ENCODE measurements at regions not wholly inside any gene's neighbourhood (a gene's known extent, or its start where the extent isn't known, plus 50 kb on each side); places are given as distances from the start of the nearest gene placed in this dataset.
"Not testable (repeated sequence)": the region's sequence is repeated elsewhere in the genome, so short reads cannot be mapped to it uniquely, and the experiment has no call there.

DNA sequence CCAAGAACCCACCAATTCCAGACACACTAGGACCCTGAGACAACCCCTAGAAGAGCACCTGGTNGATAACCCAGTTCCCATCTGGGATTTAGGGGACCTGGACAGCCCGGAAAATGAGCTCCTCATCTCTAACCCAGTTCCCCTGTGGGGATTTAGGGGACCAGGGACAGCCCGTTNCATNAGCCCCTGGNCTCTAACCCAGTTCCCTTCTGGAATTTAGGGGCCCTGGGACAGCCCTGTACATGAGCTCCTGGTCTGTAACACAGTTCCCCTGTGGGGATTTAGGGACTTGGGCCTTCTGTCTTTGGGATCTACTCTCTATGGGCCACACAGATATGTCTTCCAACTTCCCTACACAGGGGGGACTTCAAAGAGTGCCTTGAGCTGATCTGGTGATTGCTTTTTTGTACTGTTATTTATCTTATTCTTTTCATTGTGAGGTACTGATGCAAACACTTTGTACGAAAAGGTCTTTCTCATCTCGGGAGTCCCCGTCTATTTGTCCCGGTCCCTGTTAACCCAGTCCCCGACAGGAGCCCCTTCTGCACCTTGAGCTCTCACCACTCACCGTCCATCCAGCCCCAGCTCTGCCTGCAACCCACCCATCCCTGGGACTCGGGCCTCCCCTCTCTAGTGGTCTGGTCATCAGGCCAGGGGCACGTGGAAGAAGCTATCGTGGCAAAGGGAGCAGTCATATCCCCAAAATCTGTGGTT is 58.2 kb upstream of the PLCXD1 start:
- H3K4me3 ChIP-seq, H3K27ac ChIP-seq, H3K4me1 ChIP-seq, H3K27me3 ChIP-seq, DNase-seq, H3K9me3 ChIP-seq, H3K36me3 ChIP-seq: not testable (repeated sequence)
- WGBS, 2 donors = no CpG with 5 or more reads among the region's 11 CpGs
- ATAC-seq (ENCODE audit: low FRiP score in 2 of 2) = peak in 1 of 2 donors; percentile 26

DNA sequence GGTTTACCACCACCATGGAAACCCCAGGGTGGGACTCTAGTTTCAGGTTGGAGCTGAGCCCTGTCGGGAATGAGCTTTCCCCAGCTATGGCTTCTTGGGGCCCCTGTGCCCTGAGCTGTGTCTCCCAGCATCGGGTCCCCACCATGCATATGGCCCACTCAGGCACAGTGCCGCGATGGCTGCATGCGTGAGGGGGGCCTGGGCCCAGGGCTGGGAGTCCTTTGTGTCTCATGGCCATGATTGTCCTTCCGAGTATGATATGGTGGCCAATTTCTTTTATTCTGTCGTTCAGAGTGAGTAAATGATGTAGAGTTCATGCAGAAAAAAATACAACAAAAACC is 57.7 kb upstream of the PLCXD1 start:
- H3K36me3 ChIP-seq; H3K27ac ChIP-seq; DNase-seq; H3K27me3 ChIP-seq; H3K9me3 ChIP-seq; H3K4me3 ChIP-seq; H3K4me1 ChIP-seq; ATAC-seq (ENCODE audit: low FRiP score in 2 of 2): not testable (repeated sequence)
- no CpG with 5 or more reads among the region's 7 CpGs for WGBS, 2 donors

DNA sequence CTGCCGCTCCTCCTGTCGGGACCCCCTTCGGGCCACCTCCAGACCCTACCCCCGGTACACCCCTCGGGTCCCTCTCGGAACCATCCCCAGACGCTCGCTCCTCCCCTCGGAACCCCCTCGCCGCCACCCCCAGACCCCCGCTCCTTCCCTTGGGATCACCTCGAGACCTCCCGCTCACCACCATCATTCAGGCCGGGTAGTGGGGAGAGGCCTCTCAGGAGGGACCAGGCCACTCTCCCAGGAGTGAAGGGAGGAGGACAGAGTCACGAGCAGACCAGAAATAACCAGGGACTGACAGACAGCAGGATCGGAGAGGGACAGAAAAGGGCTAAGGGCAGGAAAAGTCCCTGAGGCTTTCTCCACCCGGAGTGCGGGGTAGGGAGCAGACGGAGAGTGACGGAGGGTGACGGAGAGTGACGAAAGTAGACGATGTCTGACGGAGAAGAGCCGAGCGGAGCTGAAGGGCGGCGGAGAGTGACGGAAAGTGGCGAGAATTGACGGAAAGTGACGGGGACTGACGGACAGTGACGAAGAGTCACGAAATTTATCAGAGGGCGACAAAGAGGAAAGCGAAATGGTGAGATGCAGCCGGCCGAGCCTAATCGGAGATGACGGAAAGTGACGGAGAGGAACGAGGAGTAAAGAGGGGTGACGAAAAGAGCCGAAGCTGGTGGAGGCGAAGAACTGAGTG is 54.6 kb upstream of the PLCXD1 start:
- not testable (repeated sequence) for H3K9me3 ChIP-seq, H3K27me3 ChIP-seq, H3K4me1 ChIP-seq, DNase-seq, H3K27ac ChIP-seq, H3K4me3 ChIP-seq, H3K36me3 ChIP-seq
- WGBS, 2 donors = 86% methylated on average over 5 of the region's 47 CpGs; no CpG with 5 or more reads in 1 of the 2 donors
- peak in 1 of 2 donors; percentile 76 for ATAC-seq (ENCODE audit: low FRiP score in 2 of 2)

DNA sequence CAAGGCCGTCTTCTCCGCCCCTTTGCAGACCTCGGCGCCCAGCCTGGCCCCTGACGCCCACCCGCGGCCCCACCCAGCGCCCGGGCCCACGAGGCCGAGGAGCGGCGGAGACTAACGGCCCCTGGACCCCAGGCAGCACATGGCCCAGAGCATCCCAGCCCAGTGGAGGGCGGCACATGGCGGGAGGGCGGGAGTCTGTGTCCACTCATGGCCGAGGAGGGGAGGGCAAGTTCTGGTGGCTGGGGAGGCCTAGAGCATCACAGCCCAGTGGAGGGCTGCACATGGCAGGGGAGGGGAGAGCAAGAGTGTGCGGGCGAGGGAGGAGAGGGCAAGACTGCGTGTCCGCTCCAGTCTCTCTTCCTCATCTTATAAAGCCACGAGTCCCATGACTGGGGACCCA is 53.8 kb upstream of the PLCXD1 start:
- H3K4me3 ChIP-seq; H3K36me3 ChIP-seq; H3K27me3 ChIP-seq; DNase-seq; ATAC-seq (ENCODE audit: low FRiP score in 2 of 2); H3K4me1 ChIP-seq; H3K27ac ChIP-seq; H3K9me3 ChIP-seq: not testable (repeated sequence)
- no CpG with 5 or more reads among the region's 23 CpGs for WGBS, 2 donors

All from upper lobe of left lung (tissue), 6 donors.